H9 (cell line): ENCODE measurements at regions not wholly inside any gene's neighbourhood (a gene's known extent, or its start where the extent isn't known, plus 50 kb on each side); places are given as distances from the start of the nearest gene placed in this dataset.

Experiments used
- DNase-seq: peaks from one replicate; pipeline ENCODE4 v3.0.0-alpha.2; 2017
- H2AFZ ChIP-seq: one replicate; pipeline ENCODE4 v1.6.1; 2013; ENCODE audit warnings: mild to moderate bottlenecking, low read length, control low read depth, moderate library complexity
- H2AK5ac ChIP-seq: 2 replicates; pipeline ENCODE4 v1.6.1; 2013; ENCODE audit warnings: low read length, control low read depth, mixed read lengths; ENCODE audit not compliant: insufficient read length
- H2BK120ac ChIP-seq: one replicate; pipeline ENCODE4 v1.6.1; 2013; ENCODE audit warnings: low read depth, mild to moderate bottlenecking, low read length, control low read depth, inconsistent platforms; ENCODE audit not compliant: poor library complexity, severe bottlenecking
- H2BK12ac ChIP-seq: 2 replicates; pipeline ENCODE4 v1.6.1; 2013; ENCODE audit warnings: low read length, control low read depth, mixed read lengths, low read depth; ENCODE audit not compliant: insufficient read length
- H2BK15ac ChIP-seq: 2 replicates; pipeline ENCODE4 v1.6.1; 2013; ENCODE audit warnings: low read depth, low read length, control low read depth
- H2BK20ac ChIP-seq: one replicate; pipeline ENCODE4 v1.6.1; 2013; ENCODE audit warnings: low read depth, mild to moderate bottlenecking, low read length, control low read depth, inconsistent platforms; ENCODE audit not compliant: poor library complexity, severe bottlenecking
- H2BK5ac ChIP-seq: 2 replicates; pipeline ENCODE4 v1.6.1; 2013; ENCODE audit warnings: low read length, control low read depth, mixed read lengths; ENCODE audit not compliant: insufficient read length
- H3K14ac ChIP-seq: 2 replicates; pipeline ENCODE4 v1.6.1; 2013; ENCODE audit warnings: low read length, control low read depth; ENCODE audit not compliant: insufficient read depth
- H3K18ac ChIP-seq: 2 replicates; pipeline ENCODE4 v1.6.1; 2013; ENCODE audit warnings: low read depth, mild to moderate bottlenecking, mixed read lengths, low read length, control low read depth; ENCODE audit not compliant: insufficient read length
- H3K23ac ChIP-seq: 2 replicates; pipeline ENCODE4 v1.6.1; 2013; ENCODE audit warnings: low read length, control low read depth, mixed read lengths, low read depth; ENCODE audit not compliant: insufficient read length
- H3K23me2 ChIP-seq: 2 replicates; pipeline ENCODE4 v1.6.1; 2013; ENCODE audit warnings: low read depth, mild to moderate bottlenecking, mixed read lengths, low read length, control low read depth; ENCODE audit not compliant: insufficient read length, poor library complexity, severe bottlenecking
- H3K27ac ChIP-seq: 2 replicates; pipeline ENCODE4 v1.5.1; 2013; ENCODE audit warnings: low read length, control low read depth, mixed read lengths, low read depth; ENCODE audit not compliant: insufficient read length
- H3K27me3 ChIP-seq: 2 replicates; pipeline ENCODE4 v1.6.1; 2013; ENCODE audit warnings: low read length, control low read depth, inconsistent platforms; ENCODE audit not compliant: insufficient read depth
- H3K4ac ChIP-seq: 2 replicates; pipeline ENCODE4 v1.6.1; 2013; ENCODE audit warnings: low read depth, mild to moderate bottlenecking, control low read depth, inconsistent platforms, low read length, moderate library complexity
- H3K4me1 ChIP-seq: 2 replicates; pipeline ENCODE4 v1.6.1; 2013; ENCODE audit warnings: low read length, control low read depth, inconsistent platforms; ENCODE audit not compliant: insufficient read depth
- H3K4me2 ChIP-seq: 2 replicates; pipeline ENCODE4 v1.6.1; 2013; ENCODE audit warnings: low read length, control low read depth, mixed read lengths; ENCODE audit not compliant: insufficient read length, insufficient read depth
- H3K56ac ChIP-seq: 2 replicates; pipeline ENCODE4 v1.6.1; 2013; ENCODE audit warnings: low read depth, mild to moderate bottlenecking, mixed read lengths, low read length, control low read depth; ENCODE audit not compliant: insufficient read length
- H3K79me1 ChIP-seq: 2 replicates; pipeline ENCODE4 v1.6.1; 2013; ENCODE audit warnings: low read depth, mild to moderate bottlenecking, moderate library complexity, low read length, control low read depth, inconsistent platforms; ENCODE audit not compliant: insufficient read depth, poor library complexity, severe bottlenecking
- H3K79me2 ChIP-seq: 2 replicates; pipeline ENCODE4 v1.6.1; 2013; ENCODE audit warnings: low read length, control low read depth, inconsistent platforms; ENCODE audit not compliant: insufficient read depth
- H3K9ac ChIP-seq: 2 replicates; pipeline ENCODE4 v1.6.1; 2013; ENCODE audit warnings: low read length, control low read depth, mixed read lengths; ENCODE audit not compliant: insufficient read length; ENCODE audit errors: extremely low read depth
- H3K9me3 ChIP-seq: one replicate; pipeline ENCODE4 v1.6.1; 2013; ENCODE audit warnings: low read depth, low read length, inconsistent platforms; ENCODE audit not compliant: control insufficient read depth
- H3T11ph ChIP-seq: one replicate; pipeline ENCODE4 v1.6.1; 2013; ENCODE audit warnings: mild to moderate bottlenecking, low read length, control low read depth, inconsistent platforms
- H4K20me1 ChIP-seq: one replicate; pipeline ENCODE4 v1.6.1; 2013; ENCODE audit not compliant: control insufficient read depth, insufficient read length, insufficient read depth
- H4K5ac ChIP-seq: 2 replicates; pipeline ENCODE4 v1.6.1; 2013; ENCODE audit warnings: low read depth, mild to moderate bottlenecking, mixed read lengths, low read length, control low read depth; ENCODE audit not compliant: insufficient read length
- H4K8ac ChIP-seq: replicated peaks from 2 replicates; pipeline ENCODE4 v1.6.1; 2013; ENCODE audit warnings: low read length, control low read depth, mixed read lengths, low read depth; ENCODE audit not compliant: insufficient read length
- H4K91ac ChIP-seq: 2 replicates; pipeline ENCODE4 v1.6.1; 2013; ENCODE audit warnings: low read depth, mild to moderate bottlenecking, moderate library complexity, mixed read lengths, low read length, control low read depth; ENCODE audit not compliant: insufficient read length
- H3K27ac Mint-ChIP-seq, 3 experiments: 2 replicates in 2 of 3; 3 replicates in 1 of 3; pipeline ENCODE4 v1.8.0; 2020 to 2021; ENCODE audit warnings: mixed read lengths in 3 of 3, mild to moderate bottlenecking in 1 of 3, moderate library complexity in 1 of 3
- H3K27me3 Mint-ChIP-seq: 2 replicates; pipeline ENCODE4 v1.8.0; 2021; ENCODE audit warnings: low read depth, mild to moderate bottlenecking, moderate library complexity, mixed read lengths
- H3K36me3 Mint-ChIP-seq, 3 experiments: 2 replicates in 2 of 3; 3 replicates in 1 of 3; pipeline ENCODE4 v1.8.0; 2020 to 2021; ENCODE audit warnings: low read depth in 3 of 3, mixed read lengths in 3 of 3; ENCODE audit not compliant: insufficient read depth in 1 of 3
- H3K4me1 Mint-ChIP-seq, 2 experiments: 2 replicates each; pipeline ENCODE4 v1.8.0; 2020; ENCODE audit warnings: mixed read lengths in 2 of 2
- H3K4me3 Mint-ChIP-seq, 2 experiments: 2 replicates in 1 of 2; 3 replicates in 1 of 2; pipeline ENCODE4 v1.8.0; 2020 to 2021; ENCODE audit warnings: mild to moderate bottlenecking in 2 of 2, mixed read lengths in 2 of 2, moderate library complexity in 1 of 2
- H3K9me3 Mint-ChIP-seq, 2 experiments: 2 replicates in 1 of 2; 3 replicates in 1 of 2; pipeline ENCODE4 v1.8.0; 2020; ENCODE audit warnings: mild to moderate bottlenecking in 2 of 2, mixed read lengths in 2 of 2, moderate library complexity in 1 of 2
- CTCF ChIP-seq: fragments of 200-600 bp; sonication (generic); conservative IDR thresholded peaks from 3 replicates; pipeline ENCODE4 v1.8.0; 2021; ENCODE audit warnings: antibody characterized with exemption, mild to moderate bottlenecking
- WGBS: extraction: QIAGEN DNeasy Blood & Tissue Kit; methylation state at CpG from one replicate; pipeline ENCODE4 v1.1.7; 2013; ENCODE audit warnings: missing lambda C conversion rate, low lambda C conversion rate, mixed read lengths; ENCODE audit not compliant: insufficient read length; ENCODE audit errors: extremely low coverage; 5-methylcytosine and 5-hydroxymethylcytosine counted together

- no CpG with 5 or more reads among the region's 4 CpGs for WGBS
- Histone ChIP-seq H2BK12ac (no peak overlapping the region), H3K23me2 (no peaks in the 10 kb centered on the region), H4K91ac (no peak overlapping the region), H3K56ac (no peak overlapping the region), H2BK20ac (no peak overlapping the region), H3K4me1 (peaks cover 2% of the 10 kb centered on the region; the same call in 1 of the 2 replicates), H3T11ph (no peak overlapping the region), H3K79me2 (no peaks in the 10 kb centered on the region), H3K27me3 (no peaks in the 10 kb centered on the region), H2BK15ac (no peak overlapping the region), H4K20me1 (no peaks in the 10 kb centered on the region), H4K8ac (no peak overlapping the region), H2AFZ (no peak overlapping the region), H4K5ac (no peak overlapping the region), H3K14ac (no peak overlapping the region), H3K4ac (no peak overlapping the region), H2AK5ac (no peak overlapping the region), H2BK5ac (no peak overlapping the region), H3K9ac (no peak overlapping the region), H3K27ac (no peak overlapping the region), H3K23ac (no peak overlapping the region), H3K18ac (no peak overlapping the region), H3K9me3 (no peaks in the 10 kb centered on the region), H2BK120ac (no peak overlapping the region), H3K79me1 (no peaks in the 10 kb centered on the region), H3K4me2 (no peak overlapping the region)
- Mint-ChIP-seq H3K27ac (no peak overlapping the region), H3K9me3 (no peaks in the 10 kb centered on the region), H3K27me3 (no peaks in the 10 kb centered on the region; the same call in 1 of the 2 replicates), H3K36me3 (no peaks in the 10 kb centered on the region), H3K4me1 (no peaks in the 10 kb centered on the region), H3K4me3 (no peak overlapping the region)
- no peak for DNase-seq
- no peak for TF ChIP-seq CTCF
Measured at GRCh38 chr4:180581061-180581460, 1662.1 kb upstream of the TENM3 start.
